OCI-LY1 (cell line): ENCODE measurements at regions not wholly inside any gene's neighbourhood (a gene's known extent, or its start where the extent isn't known, plus 50 kb on each side); places are given as distances from the start of the nearest gene placed in this dataset.
"Not testable (repeated sequence)": the region's sequence is repeated elsewhere in the genome, so short reads cannot be mapped to it uniquely, and the experiment has no call there.

ENCODE experiments used
- H2AFZ ChIP-seq: fragments of 200-600 bp; sonication (generic), shearing (Covaris generic); 2 replicates; pipeline ENCODE4 v1.6.0; 2014; ENCODE audit warnings: antibody characterized with exemption, mild to moderate bottlenecking, low read length
- H3F3A ChIP-seq: fragments of 200-600 bp; sonication (generic), shearing (Covaris generic); 2 replicates; pipeline ENCODE4 v1.6.0; 2014; ENCODE audit warnings: mild to moderate bottlenecking, antibody characterized with exemption, low read length, moderate library complexity; ENCODE audit not compliant: insufficient read depth
- H3K27ac ChIP-seq: fragments of 200-600 bp; sonication (generic); 2 replicates; pipeline ENCODE4 v1.5.1; 2014; ENCODE audit warnings: low read length, mixed run types, mild to moderate bottlenecking, low read depth; ENCODE audit not compliant: poor library complexity, severe bottlenecking
- H3K27me3 ChIP-seq: fragments of 200-600 bp; sonication (generic); 2 replicates; pipeline ENCODE4 v1.6.0; 2014; ENCODE audit warnings: antibody characterized with exemption, mild to moderate bottlenecking, low read length, moderate library complexity; ENCODE audit not compliant: insufficient read depth
- H3K36me3 ChIP-seq: fragments of 200-600 bp; sonication (generic); 2 replicates; pipeline ENCODE4 v1.6.1; 2014; ENCODE audit warnings: mild to moderate bottlenecking, antibody characterized with exemption, low read length, moderate library complexity, mixed read lengths; ENCODE audit not compliant: insufficient read depth
- H3K4me1 ChIP-seq: fragments of 200-600 bp; sonication (generic); 2 replicates; pipeline ENCODE4 v1.5.1; 2014; ENCODE audit warnings: mild to moderate bottlenecking, low read length, moderate library complexity; ENCODE audit not compliant: insufficient read depth, severe bottlenecking
- H3K4me2 ChIP-seq: fragments of 200-600 bp; sonication (generic), shearing (Covaris generic); 2 replicates; pipeline ENCODE4 v1.6.1; 2014; ENCODE audit warnings: low read length
- H3K4me3 ChIP-seq: fragments of 200-600 bp; sonication (generic); 2 replicates; pipeline ENCODE4 v1.5.1; 2014; ENCODE audit warnings: low read length, low read depth, mild to moderate bottlenecking, mixed read lengths; ENCODE audit not compliant: poor library complexity, severe bottlenecking
- H3K79me2 ChIP-seq: fragments of 200-600 bp; shearing (Covaris generic); 2 replicates; pipeline ENCODE4 v1.6.1; 2016; ENCODE audit warnings: mixed run types, low read length, mixed read lengths; ENCODE audit not compliant: insufficient read depth
- H3K9ac ChIP-seq: fragments of 200-600 bp; sonication (generic), shearing (Covaris generic); 2 replicates; pipeline ENCODE4 v1.6.1; 2014; ENCODE audit warnings: mild to moderate bottlenecking, low read length, mixed read lengths
- H3K9me2 ChIP-seq: fragments of 200-600 bp; sonication (generic), shearing (Covaris generic); 2 replicates; pipeline ENCODE4 v1.6.1; 2014; ENCODE audit warnings: low read depth, mild to moderate bottlenecking, low read length, mixed read lengths
- H3K9me3 ChIP-seq: fragments of 200-600 bp; shearing (Covaris generic); 2 replicates; pipeline ENCODE4 v1.6.1; 2014; ENCODE audit warnings: low read length, mixed read lengths
- H4K20me1 ChIP-seq: fragments of 200-600 bp; sonication (generic), shearing (Covaris generic); 2 replicates; pipeline ENCODE4 v1.6.0; 2016; ENCODE audit warnings: mild to moderate bottlenecking, low read length; ENCODE audit not compliant: insufficient read depth
- EZH2 ChIP-seq: fragments of 200-600 bp; sonication (generic), shearing (Covaris generic); IDR thresholded peaks from 2 replicates; pipeline ENCODE4 v1.8.0; 2017; ENCODE audit warnings: borderline replicate concordance, mixed run types, mild to moderate bottlenecking, antibody characterized with exemption, low read length, moderate library complexity, mixed read lengths
- TF ChIP-seq, protein P1 (sequence below): fragments of 200-600 bp; sonication (generic), shearing (Covaris generic); IDR thresholded peaks from 2 replicates; pipeline ENCODE4 v1.5.1; 2017; ENCODE audit warnings: mild to moderate bottlenecking, antibody characterized with exemption, low read length, moderate library complexity, mixed read lengths

DNA sequence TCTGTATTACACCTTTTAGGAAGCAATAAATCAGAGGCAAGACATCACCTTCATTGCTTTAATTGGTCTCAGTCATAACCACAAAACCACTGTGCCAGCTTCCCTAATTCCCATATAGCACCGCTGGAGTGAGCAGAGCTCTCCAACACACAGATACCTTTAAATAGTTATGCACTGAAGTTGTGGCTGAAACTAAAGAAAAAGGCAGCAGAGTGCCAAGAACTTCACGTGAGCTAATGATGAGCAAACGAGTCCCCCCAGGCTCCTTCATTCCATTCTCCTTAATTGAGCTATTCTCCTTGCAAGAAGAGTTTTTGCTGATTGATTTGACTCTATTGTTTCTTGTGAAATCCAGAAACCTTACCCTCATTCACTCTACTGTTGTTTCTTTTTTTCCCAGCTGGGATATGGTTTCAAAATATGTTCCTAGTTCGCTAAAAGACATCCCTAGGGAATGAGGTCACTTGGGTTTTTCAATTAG, 501.5 kb downstream of the SPATA31D1 start:
- no peak overlapping the region for H3K4me2 ChIP-seq

DNA sequence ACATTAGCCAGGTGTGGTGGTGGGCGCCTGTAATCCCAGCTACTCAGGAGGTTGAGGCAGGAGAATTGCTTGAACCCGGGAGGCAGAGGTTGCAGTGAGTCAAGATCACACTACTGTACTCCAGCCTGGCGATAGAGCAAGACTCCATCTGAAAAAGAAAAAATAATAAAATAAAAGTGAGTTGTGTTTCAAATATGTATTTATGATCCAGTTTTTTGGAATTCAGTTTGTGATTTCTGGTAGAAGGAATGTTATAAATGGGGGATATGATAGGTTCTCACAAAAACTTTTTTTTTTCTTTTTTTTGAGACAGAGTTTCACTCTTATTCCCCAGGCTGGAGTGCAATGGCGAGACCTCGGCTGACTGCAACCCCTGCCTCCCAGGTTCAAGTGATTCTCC, 502.2 kb downstream of the SPATA31D1 start:
- not testable (repeated sequence) for H3K36me3 ChIP-seq, H3K27ac ChIP-seq, H2AFZ ChIP-seq, H3K9ac ChIP-seq, H3K4me2 ChIP-seq, H3F3A ChIP-seq, H3K9me2 ChIP-seq, H3K79me2 ChIP-seq, H3K9me3 ChIP-seq, H3K4me3 ChIP-seq, H3K27me3 ChIP-seq, H4K20me1 ChIP-seq
- H3K4me1 ChIP-seq, result peaks cover 13% of the 10 kb centered on the region

More for the DNA sequence above, 501.5 kb downstream of the SPATA31D1 start:
- no peak overlapping the region for H3K9ac ChIP-seq
- no peaks in the 10 kb centered on the region for H3K36me3 ChIP-seq
- TF ChIP-seq, protein P1, sequence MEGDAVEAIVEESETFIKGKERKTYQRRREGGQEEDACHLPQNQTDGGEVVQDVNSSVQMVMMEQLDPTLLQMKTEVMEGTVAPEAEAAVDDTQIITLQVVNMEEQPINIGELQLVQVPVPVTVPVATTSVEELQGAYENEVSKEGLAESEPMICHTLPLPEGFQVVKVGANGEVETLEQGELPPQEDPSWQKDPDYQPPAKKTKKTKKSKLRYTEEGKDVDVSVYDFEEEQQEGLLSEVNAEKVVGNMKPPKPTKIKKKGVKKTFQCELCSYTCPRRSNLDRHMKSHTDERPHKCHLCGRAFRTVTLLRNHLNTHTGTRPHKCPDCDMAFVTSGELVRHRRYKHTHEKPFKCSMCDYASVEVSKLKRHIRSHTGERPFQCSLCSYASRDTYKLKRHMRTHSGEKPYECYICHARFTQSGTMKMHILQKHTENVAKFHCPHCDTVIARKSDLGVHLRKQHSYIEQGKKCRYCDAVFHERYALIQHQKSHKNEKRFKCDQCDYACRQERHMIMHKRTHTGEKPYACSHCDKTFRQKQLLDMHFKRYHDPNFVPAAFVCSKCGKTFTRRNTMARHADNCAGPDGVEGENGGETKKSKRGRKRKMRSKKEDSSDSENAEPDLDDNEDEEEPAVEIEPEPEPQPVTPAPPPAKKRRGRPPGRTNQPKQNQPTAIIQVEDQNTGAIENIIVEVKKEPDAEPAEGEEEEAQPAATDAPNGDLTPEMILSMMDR, result no peak
- no peak overlapping the region for H3K4me3 ChIP-seq
- H3K79me2 ChIP-seq, result no peaks in the 10 kb centered on the region
- no peak overlapping the region for H3K27ac ChIP-seq
- H3K9me2 ChIP-seq, result no peaks in the 10 kb centered on the region
- H2AFZ ChIP-seq, result no peak overlapping the region
- H3K4me1 ChIP-seq, result peaks cover 13% of the 10 kb centered on the region
- no peaks in the 10 kb centered on the region for H3K9me3 ChIP-seq
- no peaks in the 10 kb centered on the region for H3F3A ChIP-seq
- H3K27me3 ChIP-seq, result no peaks in the 10 kb centered on the region
- H4K20me1 ChIP-seq, result no peaks in the 10 kb centered on the region

DNA sequence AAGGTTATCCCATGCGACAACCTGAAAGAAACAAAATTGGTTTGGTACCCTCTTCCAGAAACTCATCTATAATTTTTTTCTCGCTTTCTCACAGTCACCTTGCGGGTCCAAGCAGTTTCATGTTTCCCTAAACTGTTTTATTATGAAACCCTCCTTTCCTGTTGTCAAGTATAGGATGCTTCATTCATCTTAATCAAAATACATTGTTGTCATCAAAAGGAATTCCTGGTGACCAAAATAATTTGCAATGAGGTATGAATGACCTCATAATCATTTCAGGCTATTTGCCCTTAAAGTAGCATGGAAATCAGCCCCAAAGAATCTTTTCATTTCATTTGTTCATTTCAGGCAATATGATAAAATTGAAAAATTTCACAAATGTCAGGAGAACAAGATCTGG, 503.0 kb downstream of the SPATA31D1 start:
- H3K9ac ChIP-seq, result no peak overlapping the region
- H3K36me3 ChIP-seq, result no peaks in the 10 kb centered on the region
- no peak overlapping the region for H2AFZ ChIP-seq
- H3K9me3 ChIP-seq, result no peaks in the 10 kb centered on the region
- H3K4me1 ChIP-seq, result peaks cover 13% of the 10 kb centered on the region
- H3K9me2 ChIP-seq, result no peaks in the 10 kb centered on the region
- no peaks in the 10 kb centered on the region for H3K79me2 ChIP-seq
- H3K4me2 ChIP-seq, result no peak overlapping the region
- no peaks in the 10 kb centered on the region for H3F3A ChIP-seq
- no peaks in the 10 kb centered on the region for H3K27me3 ChIP-seq
- H4K20me1 ChIP-seq, result no peaks in the 10 kb centered on the region
- no peak overlapping the region for H3K4me3 ChIP-seq
- H3K27ac ChIP-seq, result no peak overlapping the region
- TF ChIP-seq, protein P1, result no peak
- no peak for TF ChIP-seq EZH2

DNA sequence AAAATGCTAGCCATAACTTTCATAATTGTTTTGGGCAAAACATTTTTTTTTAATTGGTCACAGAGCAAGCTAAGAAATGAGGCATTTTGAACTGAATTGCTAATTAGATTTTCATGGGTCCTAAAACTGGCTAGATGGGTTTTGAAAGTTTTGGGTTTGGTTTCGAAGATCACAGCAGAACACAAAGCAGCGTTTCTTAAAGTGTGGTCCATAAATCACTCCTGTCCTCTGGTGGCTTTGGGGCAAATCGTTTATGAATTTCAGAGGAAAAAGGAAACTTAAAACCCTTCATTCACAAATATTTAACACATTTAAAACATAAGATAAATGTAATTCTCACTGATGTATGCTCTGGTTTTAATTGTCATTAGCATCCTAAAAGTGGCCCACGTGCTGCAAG, 503.7 kb downstream of the SPATA31D1 start:
- Histone ChIP-seq H3K4me3 (no peak overlapping the region), H3K9me3 (no peaks in the 10 kb centered on the region), H3K27me3 (no peaks in the 10 kb centered on the region), H3K79me2 (no peaks in the 10 kb centered on the region), H3F3A (no peaks in the 10 kb centered on the region), H3K9ac (no peak overlapping the region), H3K36me3 (no peaks in the 10 kb centered on the region), H3K4me1 (peaks cover 13% of the 10 kb centered on the region), H3K9me2 (no peaks in the 10 kb centered on the region), H4K20me1 (no peaks in the 10 kb centered on the region), H3K4me2 (no peak overlapping the region), H3K27ac (no peak overlapping the region), H2AFZ (no peak overlapping the region)
- TF ChIP-seq, protein P1, result no peak; the same call in 1 of the 2 replicates
- no peak for TF ChIP-seq EZH2
